WERI-Rb-1 (cell line): ENCODE measurements at regions not wholly inside any gene's neighbourhood (a gene's known extent, or its start where the extent isn't known, plus 50 kb on each side); places are given as distances from the start of the nearest gene placed in this dataset.
"Not testable (repeated sequence)": the region's sequence is repeated elsewhere in the genome, so short reads cannot be mapped to it uniquely, and the experiment has no call there.

Source experiments
- DNase-seq: peaks from one replicate; pipeline ENCODE4 v3.0.0-alpha.2; 2020
- H3K27ac ChIP-seq: fragments of 250-450 bp; sonication (Bioruptor Pico); 2 replicates; pipeline ENCODE4 v1.5.1; 2020; ENCODE audit warnings: mild to moderate bottlenecking, moderate library complexity
- H3K27me3 ChIP-seq: fragments of 250-450 bp; sonication (Bioruptor Pico); 2 replicates; pipeline ENCODE4 v1.5.1; 2021; ENCODE audit warnings: mild to moderate bottlenecking, low read depth, moderate library complexity; ENCODE audit not compliant: insufficient read depth, severe bottlenecking
- H3K36me3 ChIP-seq: fragments of 250-450 bp; sonication (Bioruptor Pico); 2 replicates; pipeline ENCODE4 v1.5.1; 2020; ENCODE audit warnings: mild to moderate bottlenecking, moderate library complexity
- H3K4me3 ChIP-seq: 2 replicates; pipeline ENCODE4 v1.5.1; 2011; ENCODE audit warnings: low read depth, mild to moderate bottlenecking, control low read depth, low read length
- H3K9me3 ChIP-seq: fragments of 250-450 bp; sonication (Bioruptor Pico); 2 replicates; pipeline ENCODE4 v1.5.1; 2021; ENCODE audit warnings: mild to moderate bottlenecking, moderate library complexity; ENCODE audit not compliant: severe bottlenecking
- TF ChIP-seq, protein P1 (sequence below): IDR thresholded peaks from 2 replicates; pipeline ENCODE4 v1.5.1; 2011; ENCODE audit warnings: low read depth, mild to moderate bottlenecking, control low read depth, inconsistent platforms, low read length

DNA sequence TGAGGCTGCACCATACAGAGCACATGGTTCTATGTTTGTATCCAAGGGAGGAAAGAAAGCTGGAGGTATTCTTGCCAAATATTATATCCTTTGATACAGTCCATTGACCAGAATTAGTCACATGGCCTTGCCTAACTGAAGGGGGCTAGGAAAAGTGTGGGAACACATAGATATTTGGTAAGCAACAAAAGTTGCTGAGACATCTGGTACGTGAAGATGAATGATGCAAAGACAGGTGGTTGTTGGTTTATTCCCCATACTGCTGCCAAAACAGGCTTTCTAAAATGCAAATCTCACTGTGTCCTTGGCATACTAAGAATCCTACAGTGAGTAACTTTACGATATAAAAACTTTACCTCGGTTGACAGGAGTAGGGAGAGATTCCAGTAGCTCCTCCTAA, 162.2 kb downstream of the VGLL3 start:
- no peaks in the 10 kb centered on the region for H3K9me3 ChIP-seq
- H3K36me3 ChIP-seq: no peaks in the 10 kb centered on the region
- H3K27ac ChIP-seq: no peak overlapping the region
- DNase-seq: no peak
- TF ChIP-seq, protein P1, sequence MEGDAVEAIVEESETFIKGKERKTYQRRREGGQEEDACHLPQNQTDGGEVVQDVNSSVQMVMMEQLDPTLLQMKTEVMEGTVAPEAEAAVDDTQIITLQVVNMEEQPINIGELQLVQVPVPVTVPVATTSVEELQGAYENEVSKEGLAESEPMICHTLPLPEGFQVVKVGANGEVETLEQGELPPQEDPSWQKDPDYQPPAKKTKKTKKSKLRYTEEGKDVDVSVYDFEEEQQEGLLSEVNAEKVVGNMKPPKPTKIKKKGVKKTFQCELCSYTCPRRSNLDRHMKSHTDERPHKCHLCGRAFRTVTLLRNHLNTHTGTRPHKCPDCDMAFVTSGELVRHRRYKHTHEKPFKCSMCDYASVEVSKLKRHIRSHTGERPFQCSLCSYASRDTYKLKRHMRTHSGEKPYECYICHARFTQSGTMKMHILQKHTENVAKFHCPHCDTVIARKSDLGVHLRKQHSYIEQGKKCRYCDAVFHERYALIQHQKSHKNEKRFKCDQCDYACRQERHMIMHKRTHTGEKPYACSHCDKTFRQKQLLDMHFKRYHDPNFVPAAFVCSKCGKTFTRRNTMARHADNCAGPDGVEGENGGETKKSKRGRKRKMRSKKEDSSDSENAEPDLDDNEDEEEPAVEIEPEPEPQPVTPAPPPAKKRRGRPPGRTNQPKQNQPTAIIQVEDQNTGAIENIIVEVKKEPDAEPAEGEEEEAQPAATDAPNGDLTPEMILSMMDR: no peak
- H3K27me3 ChIP-seq: no peaks in the 10 kb centered on the region
- H3K4me3 ChIP-seq: no peak overlapping the region

DNA sequence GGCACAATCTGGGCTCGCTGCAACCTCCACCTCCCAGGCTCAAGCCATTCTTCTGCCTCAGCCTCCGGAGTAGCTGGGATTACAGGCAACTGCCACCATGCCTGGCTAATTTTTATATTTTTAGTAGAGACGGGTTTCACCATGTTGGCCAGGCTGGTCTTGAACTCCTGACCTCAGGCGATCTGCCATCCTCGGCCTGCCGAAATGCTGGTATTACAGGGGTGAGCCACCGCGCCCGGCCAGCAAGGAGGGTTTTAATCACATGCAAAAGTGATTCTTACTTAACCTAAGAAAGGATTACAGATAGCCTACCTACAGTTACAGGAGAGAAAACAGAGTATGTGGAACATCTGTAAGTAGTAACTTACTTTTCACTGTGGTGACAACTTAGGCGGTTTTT, 163.4 kb downstream of the VGLL3 start:
- not testable (repeated sequence) for H3K27me3 ChIP-seq, H3K4me3 ChIP-seq, H3K36me3 ChIP-seq, DNase-seq, H3K9me3 ChIP-seq, H3K27ac ChIP-seq

DNA sequence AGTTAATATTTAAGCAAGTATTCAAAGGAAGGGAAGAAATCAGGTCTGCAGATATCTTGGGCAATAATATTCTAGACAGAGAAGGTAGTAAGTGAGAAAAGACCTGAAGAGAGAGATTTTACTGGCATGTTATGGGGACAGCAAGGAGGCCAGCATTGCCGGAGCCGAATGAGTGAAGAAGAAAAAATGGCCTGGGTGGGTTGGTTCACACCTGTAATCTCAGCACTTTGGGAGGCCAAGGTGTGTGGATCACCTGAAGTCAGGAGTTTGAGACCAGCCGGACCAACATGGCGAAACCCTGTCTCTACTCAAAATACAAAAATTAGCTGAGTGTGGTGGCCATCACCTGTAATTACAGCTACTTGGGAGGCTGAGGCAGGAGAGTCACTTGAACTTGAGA, 164.7 kb downstream of the VGLL3 start:
- H3K4me3 ChIP-seq: no peak overlapping the region
- no peaks in the 10 kb centered on the region for H3K27me3 ChIP-seq
- no peaks in the 10 kb centered on the region for H3K36me3 ChIP-seq
- H3K27ac ChIP-seq: no peak overlapping the region
- TF ChIP-seq, protein P1: no peak
- no peak for DNase-seq
- H3K9me3 ChIP-seq: no peaks in the 10 kb centered on the region

DNA sequence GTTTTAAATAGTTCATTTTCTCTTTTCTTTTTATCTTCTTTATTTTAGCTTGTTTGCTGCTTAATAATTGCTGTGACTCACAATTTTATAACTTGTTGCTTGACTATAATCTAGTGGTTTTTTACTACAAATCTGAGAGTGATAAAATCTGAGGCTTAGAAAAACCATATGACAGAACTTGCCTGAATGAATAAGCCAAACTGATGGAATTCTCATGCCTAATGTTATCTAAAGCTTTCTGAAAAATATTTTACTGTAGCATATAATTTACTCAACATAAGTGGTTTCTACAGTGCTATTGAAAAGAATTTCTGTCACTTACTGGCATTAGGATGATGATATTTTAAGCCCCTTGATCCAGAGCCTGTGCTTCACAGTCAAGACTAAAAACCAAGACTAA, 175.1 kb downstream of the VGLL3 start:
- Histone ChIP-seq H3K4me3 (no peak overlapping the region), H3K27ac (no peak overlapping the region), H3K36me3 (no peaks in the 10 kb centered on the region), H3K27me3 (no peaks in the 10 kb centered on the region), H3K9me3 (no peaks in the 10 kb centered on the region)
- TF ChIP-seq, protein P1: no peak
- DNase-seq: no peak

DNA sequence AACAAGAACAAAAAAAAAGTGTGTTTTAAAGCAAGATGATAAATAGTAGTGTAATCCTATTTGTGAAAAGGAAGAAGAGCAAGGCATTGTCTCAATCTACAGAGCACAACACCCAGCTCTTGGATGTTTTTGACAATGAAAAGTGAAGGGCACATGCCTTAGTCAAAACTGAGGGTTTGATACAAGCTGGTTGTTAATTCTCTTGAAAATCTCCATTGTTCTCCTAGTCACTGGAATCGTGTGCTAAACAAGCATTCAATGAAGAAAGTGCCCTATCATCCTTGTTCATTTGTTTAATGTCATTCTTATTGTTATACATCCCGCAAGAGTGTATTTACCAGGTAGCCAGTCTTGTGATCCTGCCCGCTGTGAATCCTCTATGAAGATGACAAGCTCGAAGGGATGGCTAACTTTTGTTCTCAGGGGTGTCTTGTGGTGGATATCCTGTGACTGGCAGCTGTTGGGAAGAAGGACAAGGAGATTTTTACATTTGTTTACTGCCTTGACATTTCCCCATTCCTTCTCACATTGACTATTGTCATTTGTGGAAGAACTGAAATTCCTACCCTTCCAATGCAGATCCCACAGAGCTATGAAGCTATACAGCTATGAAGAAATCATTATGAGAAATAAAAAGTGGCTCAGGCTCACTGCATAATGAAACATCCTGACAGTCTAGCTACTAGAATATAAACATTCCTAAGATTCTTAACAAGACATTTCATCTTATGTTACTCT, 175.9 kb downstream of the VGLL3 start:
- H3K27ac ChIP-seq: no peak overlapping the region
- TF ChIP-seq, protein P1: no peak
- H3K27me3 ChIP-seq: no peaks in the 10 kb centered on the region
- no peak for DNase-seq
- no peaks in the 10 kb centered on the region for H3K36me3 ChIP-seq
- H3K9me3 ChIP-seq: no peaks in the 10 kb centered on the region
- no peak overlapping the region for H3K4me3 ChIP-seq

DNA sequence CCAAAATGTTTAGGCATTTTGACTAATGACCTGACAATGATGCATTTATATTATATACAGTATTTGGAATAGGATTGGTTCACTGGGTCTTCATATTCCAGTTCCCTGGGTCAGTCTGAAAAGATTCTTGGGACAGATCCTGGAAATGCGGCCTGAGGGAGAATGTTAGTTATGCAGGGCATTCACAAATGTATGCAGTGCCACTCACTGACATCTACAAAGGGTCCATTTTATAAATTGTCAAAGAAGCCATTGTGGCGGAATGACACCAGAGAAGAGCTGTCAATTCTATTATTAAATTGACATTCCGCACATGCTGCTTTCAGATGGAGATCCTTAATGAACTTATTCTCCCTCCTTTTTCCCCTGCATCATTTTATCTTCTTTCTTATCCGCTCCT, 176.6 kb downstream of the VGLL3 start:
- no peaks in the 10 kb centered on the region for H3K36me3 ChIP-seq
- no peaks in the 10 kb centered on the region for H3K27me3 ChIP-seq
- H3K4me3 ChIP-seq: no peak overlapping the region
- H3K9me3 ChIP-seq: no peaks in the 10 kb centered on the region
- no peak overlapping the region for H3K27ac ChIP-seq
- no peak for DNase-seq
- TF ChIP-seq, protein P1: no peak
